ENCODE measurements at regions not wholly inside any gene's neighbourhood (a gene's known extent, or its start where the extent isn't known, plus 50 kb on each side); places are given as distances from the start of the nearest gene placed in this dataset.

DNA sequence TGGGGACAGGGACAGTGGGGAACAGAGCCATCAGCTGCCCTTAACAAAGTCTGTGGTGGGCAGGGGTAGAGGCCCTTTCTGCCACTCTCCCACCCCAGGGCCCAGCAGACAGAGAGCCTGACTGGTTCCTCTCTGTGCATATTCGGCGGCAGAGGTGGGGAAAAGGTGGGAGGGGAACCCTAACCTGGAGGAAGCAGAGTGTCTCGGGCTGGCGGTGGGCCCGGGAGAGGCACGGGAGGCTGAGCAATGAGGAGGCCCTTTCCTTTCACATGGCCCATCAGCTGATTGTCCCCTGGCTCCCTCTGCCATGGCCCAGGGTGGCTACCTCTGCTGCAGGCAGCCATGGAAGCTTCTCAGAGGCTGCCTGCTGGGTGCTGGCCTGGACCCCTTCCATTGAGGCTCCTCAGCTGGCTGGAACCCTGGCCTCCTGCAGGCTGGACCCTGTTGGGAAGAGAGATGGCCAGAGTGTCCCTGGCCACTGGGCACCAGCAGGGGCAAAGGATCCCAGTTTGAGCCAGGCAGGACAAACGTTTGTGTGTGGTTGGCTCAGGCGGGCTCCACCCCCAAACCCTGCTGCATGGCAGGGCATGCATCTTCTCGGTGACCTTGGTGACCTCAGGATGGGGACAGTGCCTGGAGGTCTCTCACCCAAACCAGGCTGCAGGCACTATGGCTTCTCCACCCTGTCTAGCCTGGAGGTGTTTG, 202.8 kb upstream of the ZNF536 start:
- Histone ChIP-seq H3K27ac (ENCODE audit: low read depth in 2 of 2, low read length in 1 of 2) (no peak overlapping the region), H3F3A (replicated peaks; ENCODE audit: insufficient read depth) (no peaks in the 10 kb centered on the region), H3K4me2 (no peak overlapping the region), H3K9ac (no peak overlapping the region), H3K27me3 (ENCODE audit: insufficient read depth) (no peaks in the 10 kb centered on the region), H2AFZ (ENCODE audit: low read depth) (no peak overlapping the region), H3K36me3 (replicated peaks in 1 of 2; ENCODE audit: control insufficient read depth in 1 of 2, insufficient read depth in 2 of 2, low read length in 1 of 2) (no peaks in the 10 kb centered on the region), H3K79me2 (ENCODE audit: insufficient read depth) (no peaks in the 10 kb centered on the region), H4K20me1 (ENCODE audit: insufficient read depth) (no peaks in the 10 kb centered on the region), H3K9me3 (no peaks in the 10 kb centered on the region), H3K4me3 (ENCODE audit: low read depth in 2 of 2, low read length in 1 of 2) (no peak overlapping the region), H3K9me2 (no peaks in the 10 kb centered on the region), H3K4me1 (ENCODE audit: control insufficient read depth in 1 of 2, insufficient read depth in 2 of 2, low read depth in 1 of 2, low read length in 1 of 2) (peaks cover 0 to 5% of the 10 kb centered on the region in 2 experiments; a peak in 1 of 4 replicates)
- ChIA-PET CTCF (interaction anchor here (0.6 to 2.3 kb wide), 2 partner anchors 10 to 14 kb away, joined by 3 to 7 read pairs; no protein-coding TSS in a partner anchor), POLR2A (no interaction called here)
- DNase-seq: no peak
- WGBS (ENCODE audit: low lambda C conversion rate): 33% methylated on average over 3 of the region's 9 CpGs
- TF ChIP-seq RAD21 (IDR thresholded peaks at IDR 0.05; ENCODE audit: low read length) (no peak), FOXM1 (IDR thresholded peaks at IDR 0.05; ENCODE audit: low read depth) (no peak), NRF1 (IDR thresholded peaks at IDR 0.05; ENCODE audit: low read depth, low read length) (no peak)
- TF ChIP-seq, protein P1, sequence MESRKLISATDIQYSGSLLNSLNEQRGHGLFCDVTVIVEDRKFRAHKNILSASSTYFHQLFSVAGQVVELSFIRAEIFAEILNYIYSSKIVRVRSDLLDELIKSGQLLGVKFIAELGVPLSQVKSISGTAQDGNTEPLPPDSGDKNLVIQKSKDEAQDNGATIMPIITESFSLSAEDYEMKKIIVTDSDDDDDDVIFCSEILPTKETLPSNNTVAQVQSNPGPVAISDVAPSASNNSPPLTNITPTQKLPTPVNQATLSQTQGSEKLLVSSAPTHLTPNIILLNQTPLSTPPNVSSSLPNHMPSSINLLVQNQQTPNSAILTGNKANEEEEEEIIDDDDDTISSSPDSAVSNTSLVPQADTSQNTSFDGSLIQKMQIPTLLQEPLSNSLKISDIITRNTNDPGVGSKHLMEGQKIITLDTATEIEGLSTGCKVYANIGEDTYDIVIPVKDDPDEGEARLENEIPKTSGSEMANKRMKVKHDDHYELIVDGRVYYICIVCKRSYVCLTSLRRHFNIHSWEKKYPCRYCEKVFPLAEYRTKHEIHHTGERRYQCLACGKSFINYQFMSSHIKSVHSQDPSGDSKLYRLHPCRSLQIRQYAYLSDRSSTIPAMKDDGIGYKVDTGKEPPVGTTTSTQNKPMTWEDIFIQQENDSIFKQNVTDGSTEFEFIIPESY (IDR thresholded peaks at IDR 0.05; ENCODE audit: borderline replicate concordance, low read depth): no peak
- TF ChIP-seq, protein P2, sequence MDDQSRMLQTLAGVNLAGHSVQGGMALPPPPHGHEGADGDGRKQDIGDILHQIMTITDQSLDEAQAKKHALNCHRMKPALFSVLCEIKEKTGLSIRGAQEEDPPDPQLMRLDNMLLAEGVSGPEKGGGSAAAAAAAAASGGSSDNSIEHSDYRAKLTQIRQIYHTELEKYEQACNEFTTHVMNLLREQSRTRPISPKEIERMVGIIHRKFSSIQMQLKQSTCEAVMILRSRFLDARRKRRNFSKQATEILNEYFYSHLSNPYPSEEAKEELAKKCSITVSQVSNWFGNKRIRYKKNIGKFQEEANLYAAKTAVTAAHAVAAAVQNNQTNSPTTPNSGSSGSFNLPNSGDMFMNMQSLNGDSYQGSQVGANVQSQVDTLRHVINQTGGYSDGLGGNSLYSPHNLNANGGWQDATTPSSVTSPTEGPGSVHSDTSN (IDR thresholded peaks at IDR 0.05): no peak
- TF ChIP-seq, protein P3, sequence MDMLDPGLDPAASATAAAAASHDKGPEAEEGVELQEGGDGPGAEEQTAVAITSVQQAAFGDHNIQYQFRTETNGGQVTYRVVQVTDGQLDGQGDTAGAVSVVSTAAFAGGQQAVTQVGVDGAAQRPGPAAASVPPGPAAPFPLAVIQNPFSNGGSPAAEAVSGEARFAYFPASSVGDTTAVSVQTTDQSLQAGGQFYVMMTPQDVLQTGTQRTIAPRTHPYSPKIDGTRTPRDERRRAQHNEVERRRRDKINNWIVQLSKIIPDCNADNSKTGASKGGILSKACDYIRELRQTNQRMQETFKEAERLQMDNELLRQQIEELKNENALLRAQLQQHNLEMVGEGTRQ (IDR thresholded peaks at IDR 0.05; ENCODE audit: borderline replicate concordance, low read depth, low read length): no peak

DNA sequence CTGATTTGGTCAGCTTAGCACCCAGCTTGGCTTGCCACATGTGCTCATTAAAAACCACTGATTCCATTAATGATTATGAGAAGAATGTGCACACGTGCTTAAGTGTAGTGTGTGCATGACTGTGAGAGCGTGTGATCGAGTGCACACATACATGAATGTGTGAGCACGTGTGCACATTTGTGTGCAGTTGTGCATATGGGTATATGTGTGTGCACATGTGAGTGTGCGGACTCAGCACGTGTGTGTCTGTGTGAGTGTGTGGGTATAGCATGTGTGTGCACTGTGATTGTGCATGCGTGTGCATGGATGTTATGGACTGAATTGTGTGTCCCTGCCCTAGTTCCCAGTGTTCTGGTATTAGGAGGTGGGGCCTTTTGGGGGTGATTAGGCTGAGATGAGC, 202.1 kb upstream of the ZNF536 start:
- H3K27me3 ChIP-seq (ENCODE audit: insufficient read depth): no peaks in the 10 kb centered on the region
- H3K79me2 ChIP-seq (ENCODE audit: insufficient read depth): no peaks in the 10 kb centered on the region
- 53% methylated on average over 7 of the region's 7 CpGs for WGBS (ENCODE audit: low lambda C conversion rate)
- no peak overlapping the region for H3K4me3 ChIP-seq (ENCODE audit: low read depth in 2 of 2, low read length in 1 of 2)
- H3K9me2 ChIP-seq: no peaks in the 10 kb centered on the region
- H3K4me2 ChIP-seq: no peak overlapping the region
- H2AFZ ChIP-seq (ENCODE audit: low read depth): no peak overlapping the region
- H3F3A ChIP-seq (replicated peaks; ENCODE audit: insufficient read depth): no peaks in the 10 kb centered on the region
- H3K4me1 ChIP-seq (ENCODE audit: control insufficient read depth in 1 of 2, insufficient read depth in 2 of 2, low read depth in 1 of 2, low read length in 1 of 2): peaks cover 0 to 5% of the 10 kb centered on the region in 2 experiments; a peak in 1 of 4 replicates
- H3K36me3 ChIP-seq (replicated peaks in 1 of 2; ENCODE audit: control insufficient read depth in 1 of 2, insufficient read depth in 2 of 2, low read length in 1 of 2): no peaks in the 10 kb centered on the region
- DNase-seq: no peak
- TF ChIP-seq, protein P3 (IDR thresholded peaks at IDR 0.05; ENCODE audit: borderline replicate concordance, low read depth, low read length): no peak
- no peak overlapping the region for H3K27ac ChIP-seq (ENCODE audit: low read depth in 2 of 2, low read length in 1 of 2)
- no peak overlapping the region for H3K9ac ChIP-seq
- no peaks in the 10 kb centered on the region for H4K20me1 ChIP-seq (ENCODE audit: insufficient read depth)
- ChIA-PET CTCF (interaction anchor here (0.6 to 2.3 kb wide), 3 partner anchors 11 to 134 kb away, joined by 3 to 7 read pairs (median 3); no protein-coding TSS in a partner anchor), POLR2A (no interaction called here)
- no peaks in the 10 kb centered on the region for H3K9me3 ChIP-seq

All from SK-N-SH (cell line).